HEK293 (cell line): ENCODE measurements at regions not wholly inside any gene's neighbourhood (a gene's known extent, or its start where the extent isn't known, plus 50 kb on each side); places are given as distances from the start of the nearest gene placed in this dataset.

ENCODE experiments used
- CTCF ChIA-PET: fragments of 350-600 bp; formaldehyde crosslinking; extraction: SDS; loops from one replicate; lab custom pipeline; 2021; ENCODE audit warnings: antibody characterized with exemption; lab: Yijun Ruan, JAX
- POLR2A ChIA-PET: fragments of 300-600 bp; formaldehyde crosslinking; extraction: SDS; loops from one replicate; lab custom pipeline; 2020; ENCODE audit warnings: antibody characterized with exemption, inconsistent platforms; lab: Yijun Ruan, JAX
- H3K27ac ChIP-seq: fragments of 200-500 bp; sonication (Bioruptor generic); 2 replicates; pipeline ENCODE4 v1.5.1; 2014; ENCODE audit warnings: low read depth, low read length, control low read depth, inconsistent platforms; ENCODE audit errors: extremely low read depth
- H3K36me3 ChIP-seq, 2 experiments: fragments of 200-500 bp in 1 of 2; sonication (Bioruptor generic) in 1 of 2; 1 replicate in 1 of 2; 2 replicates in 1 of 2; pipeline ENCODE4 v1.5.1; 2014 to 2017; ENCODE audit warnings: inconsistent platforms in 2 of 2, low read length in 2 of 2; ENCODE audit not compliant: control insufficient read depth in 2 of 2, insufficient read depth in 1 of 2
- H3K4me1 ChIP-seq: fragments of 200-500 bp; sonication (Bioruptor generic); 2 replicates; pipeline ENCODE4 v1.5.1; 2014; ENCODE audit warnings: mild to moderate bottlenecking, low read length, inconsistent platforms; ENCODE audit not compliant: control insufficient read depth, insufficient read depth
- H3K4me3 ChIP-seq: 2 replicates; pipeline ENCODE4 v1.5.1; 2011; ENCODE audit warnings: low read depth, mild to moderate bottlenecking, control low read depth, low read length, moderate library complexity
- H3K9me3 ChIP-seq: fragments of 200-500 bp; sonication (Bioruptor generic); 2 replicates; pipeline ENCODE4 v1.5.1; 2014; ENCODE audit warnings: low read depth, low read length, inconsistent platforms; ENCODE audit not compliant: control insufficient read depth, insufficient read depth
- BCL11A ChIP-seq: fragments of 450-650 bp; formaldehyde crosslinking; IDR thresholded peaks from 2 replicates; pipeline ENCODE4 v1.5.1; 2016; ENCODE audit warnings: low read depth, missing biosample characterization, missing genetic modification characterization
- FEZF1 ChIP-seq: fragments of 450-650 bp; formaldehyde crosslinking; IDR thresholded peaks from 2 replicates; pipeline ENCODE4 v1.5.1; 2016; ENCODE audit warnings: missing biosample characterization, missing genetic modification characterization
- HOXC10 ChIP-seq: sonication (generic); formaldehyde crosslinking; IDR thresholded peaks from 2 replicates; pipeline ENCODE4 v1.8.1; 2023; ENCODE audit warnings: mild to moderate bottlenecking, missing genetic modification reagents
- OVOL3 ChIP-seq: fragments of 450-650 bp; formaldehyde crosslinking; IDR thresholded peaks from 2 replicates; pipeline ENCODE4 v1.5.1; 2016; ENCODE audit warnings: missing biosample characterization, missing genetic modification characterization
- SP3 ChIP-seq: fragments of 450-650 bp; formaldehyde crosslinking; IDR thresholded peaks from 2 replicates; pipeline ENCODE4 v1.5.1; 2016; ENCODE audit warnings: missing biosample characterization, missing genetic modification characterization
- YY2 ChIP-seq: fragments of 450-650 bp; formaldehyde crosslinking; IDR thresholded peaks from 2 replicates; pipeline ENCODE4 v1.5.1; 2016; ENCODE audit warnings: missing biosample characterization, missing genetic modification characterization
- ZBTB8A ChIP-seq: fragments of 450-650 bp; formaldehyde crosslinking; IDR thresholded peaks from 2 replicates; pipeline ENCODE4 v1.5.1; 2016; ENCODE audit warnings: missing biosample characterization, missing genetic modification characterization
- ZNF221 ChIP-seq: fragments of 450-650 bp; formaldehyde crosslinking; IDR thresholded peaks from 2 replicates; pipeline ENCODE4 v1.5.1; 2017; ENCODE audit warnings: missing biosample characterization, missing genetic modification characterization, borderline replicate concordance
- ZNF239 ChIP-seq: fragments of 450-650 bp; formaldehyde crosslinking; IDR thresholded peaks from 2 replicates; pipeline ENCODE4 v1.5.1; 2016; ENCODE audit warnings: missing biosample characterization, missing genetic modification characterization
- ZNF555 ChIP-seq: fragments of 450-650 bp; formaldehyde crosslinking; conservative IDR thresholded peaks from 2 replicates; pipeline ENCODE4 v1.5.1; 2017; ENCODE audit warnings: missing biosample characterization, mild to moderate bottlenecking, missing genetic modification characterization, inconsistent platforms
- ZNF626 ChIP-seq: fragments of 450-650 bp; sonication (Bioruptor Pico); formaldehyde crosslinking; IDR thresholded peaks from 2 replicates; pipeline ENCODE4 v1.5.1; 2018; ENCODE audit warnings: missing biosample characterization, missing genetic modification characterization, inconsistent platforms
- ZNF768 ChIP-seq: fragments of 450-650 bp; formaldehyde crosslinking; IDR thresholded peaks from 2 replicates; pipeline ENCODE4 v1.5.1; 2018; ENCODE audit warnings: missing biosample characterization, mild to moderate bottlenecking, missing genetic modification characterization
- TF ChIP-seq, protein P1 (sequence below): fragments of 450-650 bp; formaldehyde crosslinking; IDR thresholded peaks from 2 replicates; pipeline ENCODE4 v1.5.0; 2017; ENCODE audit warnings: missing biosample characterization, missing genetic modification characterization, borderline replicate concordance
- TF ChIP-seq, protein P2 (sequence below): fragments of 450-650 bp; formaldehyde crosslinking; IDR thresholded peaks from 2 replicates; pipeline ENCODE4 v1.5.1; 2016; ENCODE audit warnings: missing biosample characterization, missing genetic modification characterization
- TF ChIP-seq, protein P3 (sequence below): fragments of 450-650 bp; IDR thresholded peaks from 2 replicates; pipeline ENCODE4 v1.5.1; 2018; ENCODE audit warnings: missing biosample characterization, missing genetic modification characterization
- TF ChIP-seq, protein P4 (sequence below): fragments of 450-650 bp; formaldehyde crosslinking; conservative IDR thresholded peaks from 2 replicates; pipeline ENCODE4 v1.5.1; 2016; ENCODE audit warnings: low read depth, missing biosample characterization, missing genetic modification characterization

DNA sequence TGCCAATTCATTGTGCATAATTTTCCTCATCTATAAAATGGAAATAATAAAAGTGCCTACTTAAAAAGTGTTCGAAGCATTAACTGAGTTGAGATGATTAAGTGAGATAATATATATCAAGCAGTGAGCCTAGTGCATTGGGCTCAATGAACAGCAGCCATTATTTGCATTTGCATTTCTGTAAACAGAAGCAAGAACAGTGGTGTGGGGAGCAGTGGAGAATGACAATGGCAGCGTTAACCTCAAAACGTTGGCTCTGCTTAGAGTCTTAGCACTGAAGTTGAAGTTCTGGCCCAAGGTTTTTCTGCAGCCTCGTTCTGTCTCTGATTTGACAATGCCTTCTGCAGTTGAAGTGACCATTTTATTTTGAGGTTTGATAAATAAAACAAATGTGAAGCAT, 466.3 kb upstream of the ONECUT1 start:
- H3K27ac ChIP-seq, result no peak overlapping the region
- H3K4me1 ChIP-seq, result no peaks in the 10 kb centered on the region
- no peak overlapping the region for H3K4me3 ChIP-seq
- no peaks in the 10 kb centered on the region for H3K36me3 ChIP-seq
- CTCF ChIA-PET, result no interaction called here
- no peaks in the 10 kb centered on the region for H3K9me3 ChIP-seq
- no peak for TF ChIP-seq SP3 (tag by site-specific recombination)
- no peak for TF ChIP-seq ZNF626
- TF ChIP-seq ZNF221 (tag by site-specific recombination), result no peak
- POLR2A ChIA-PET, result no interaction called here

DNA sequence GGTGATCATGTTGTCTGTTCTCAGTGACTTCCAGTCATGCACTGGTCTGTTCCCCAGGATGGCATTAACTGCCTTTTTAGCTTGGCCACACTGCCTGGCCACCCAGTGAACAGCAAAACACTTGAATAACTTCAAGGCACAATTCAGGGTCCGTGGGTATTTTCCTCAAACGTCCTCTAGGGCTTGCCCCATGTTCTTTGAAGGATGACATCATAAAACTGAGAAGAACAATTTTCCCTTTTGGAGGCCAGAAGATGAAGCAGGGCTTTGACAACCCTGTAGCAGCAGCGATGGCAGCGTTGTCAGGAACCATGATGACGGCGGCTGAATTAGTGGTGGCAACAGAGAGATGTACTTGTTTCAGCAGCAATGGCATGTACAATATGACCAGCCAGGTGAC, 465.9 kb upstream of the ONECUT1 start:
- CTCF ChIA-PET, result no interaction called here
- no peak overlapping the region for H3K27ac ChIP-seq
- TF ChIP-seq HOXC10 (CRISPR knock-in tag), result no peak
- TF ChIP-seq FEZF1 (tag by site-specific recombination), result no peak
- TF ChIP-seq ZNF626, result no peak
- no peak for TF ChIP-seq YY2
- no peak for TF ChIP-seq OVOL3 (tag by site-specific recombination)
- TF ChIP-seq, protein P1, sequence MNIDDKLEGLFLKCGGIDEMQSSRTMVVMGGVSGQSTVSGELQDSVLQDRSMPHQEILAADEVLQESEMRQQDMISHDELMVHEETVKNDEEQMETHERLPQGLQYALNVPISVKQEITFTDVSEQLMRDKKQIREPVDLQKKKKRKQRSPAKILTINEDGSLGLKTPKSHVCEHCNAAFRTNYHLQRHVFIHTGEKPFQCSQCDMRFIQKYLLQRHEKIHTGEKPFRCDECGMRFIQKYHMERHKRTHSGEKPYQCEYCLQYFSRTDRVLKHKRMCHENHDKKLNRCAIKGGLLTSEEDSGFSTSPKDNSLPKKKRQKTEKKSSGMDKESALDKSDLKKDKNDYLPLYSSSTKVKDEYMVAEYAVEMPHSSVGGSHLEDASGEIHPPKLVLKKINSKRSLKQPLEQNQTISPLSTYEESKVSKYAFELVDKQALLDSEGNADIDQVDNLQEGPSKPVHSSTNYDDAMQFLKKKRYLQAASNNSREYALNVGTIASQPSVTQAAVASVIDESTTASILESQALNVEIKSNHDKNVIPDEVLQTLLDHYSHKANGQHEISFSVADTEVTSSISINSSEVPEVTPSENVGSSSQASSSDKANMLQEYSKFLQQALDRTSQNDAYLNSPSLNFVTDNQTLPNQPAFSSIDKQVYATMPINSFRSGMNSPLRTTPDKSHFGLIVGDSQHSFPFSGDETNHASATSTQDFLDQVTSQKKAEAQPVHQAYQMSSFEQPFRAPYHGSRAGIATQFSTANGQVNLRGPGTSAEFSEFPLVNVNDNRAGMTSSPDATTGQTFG, result no peak
- TF ChIP-seq BCL11A (tag by site-specific recombination), result no peak
- TF ChIP-seq ZNF239 (tag by site-specific recombination), result no peak
- TF ChIP-seq, protein P2, sequence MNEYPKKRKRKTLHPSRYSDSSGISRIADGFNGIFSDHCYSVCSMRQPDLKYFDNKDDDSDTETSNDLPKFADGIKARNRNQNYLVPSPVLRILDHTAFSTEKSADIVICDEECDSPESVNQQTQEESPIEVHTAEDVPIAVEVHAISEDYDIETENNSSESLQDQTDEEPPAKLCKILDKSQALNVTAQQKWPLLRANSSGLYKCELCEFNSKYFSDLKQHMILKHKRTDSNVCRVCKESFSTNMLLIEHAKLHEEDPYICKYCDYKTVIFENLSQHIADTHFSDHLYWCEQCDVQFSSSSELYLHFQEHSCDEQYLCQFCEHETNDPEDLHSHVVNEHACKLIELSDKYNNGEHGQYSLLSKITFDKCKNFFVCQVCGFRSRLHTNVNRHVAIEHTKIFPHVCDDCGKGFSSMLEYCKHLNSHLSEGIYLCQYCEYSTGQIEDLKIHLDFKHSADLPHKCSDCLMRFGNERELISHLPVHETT (tag by site-specific recombination), result no peak
- TF ChIP-seq ZNF768 (tag by site-specific recombination), result no peak
- TF ChIP-seq ZNF221 (tag by site-specific recombination), result no peak
- TF ChIP-seq ZBTB8A (tag by site-specific recombination), result no peak
- TF ChIP-seq, protein P3, sequence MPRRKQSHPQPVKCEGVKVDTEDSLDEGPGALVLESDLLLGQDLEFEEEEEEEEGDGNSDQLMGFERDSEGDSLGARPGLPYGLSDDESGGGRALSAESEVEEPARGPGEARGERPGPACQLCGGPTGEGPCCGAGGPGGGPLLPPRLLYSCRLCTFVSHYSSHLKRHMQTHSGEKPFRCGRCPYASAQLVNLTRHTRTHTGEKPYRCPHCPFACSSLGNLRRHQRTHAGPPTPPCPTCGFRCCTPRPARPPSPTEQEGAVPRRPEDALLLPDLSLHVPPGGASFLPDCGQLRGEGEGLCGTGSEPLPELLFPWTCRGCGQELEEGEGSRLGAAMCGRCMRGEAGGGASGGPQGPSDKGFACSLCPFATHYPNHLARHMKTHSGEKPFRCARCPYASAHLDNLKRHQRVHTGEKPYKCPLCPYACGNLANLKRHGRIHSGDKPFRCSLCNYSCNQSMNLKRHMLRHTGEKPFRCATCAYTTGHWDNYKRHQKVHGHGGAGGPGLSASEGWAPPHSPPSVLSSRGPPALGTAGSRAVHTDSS (tag by site-specific recombination), result no peak
- TF ChIP-seq ZNF555 (tag by site-specific recombination), result no peak
- TF ChIP-seq, protein P4, sequence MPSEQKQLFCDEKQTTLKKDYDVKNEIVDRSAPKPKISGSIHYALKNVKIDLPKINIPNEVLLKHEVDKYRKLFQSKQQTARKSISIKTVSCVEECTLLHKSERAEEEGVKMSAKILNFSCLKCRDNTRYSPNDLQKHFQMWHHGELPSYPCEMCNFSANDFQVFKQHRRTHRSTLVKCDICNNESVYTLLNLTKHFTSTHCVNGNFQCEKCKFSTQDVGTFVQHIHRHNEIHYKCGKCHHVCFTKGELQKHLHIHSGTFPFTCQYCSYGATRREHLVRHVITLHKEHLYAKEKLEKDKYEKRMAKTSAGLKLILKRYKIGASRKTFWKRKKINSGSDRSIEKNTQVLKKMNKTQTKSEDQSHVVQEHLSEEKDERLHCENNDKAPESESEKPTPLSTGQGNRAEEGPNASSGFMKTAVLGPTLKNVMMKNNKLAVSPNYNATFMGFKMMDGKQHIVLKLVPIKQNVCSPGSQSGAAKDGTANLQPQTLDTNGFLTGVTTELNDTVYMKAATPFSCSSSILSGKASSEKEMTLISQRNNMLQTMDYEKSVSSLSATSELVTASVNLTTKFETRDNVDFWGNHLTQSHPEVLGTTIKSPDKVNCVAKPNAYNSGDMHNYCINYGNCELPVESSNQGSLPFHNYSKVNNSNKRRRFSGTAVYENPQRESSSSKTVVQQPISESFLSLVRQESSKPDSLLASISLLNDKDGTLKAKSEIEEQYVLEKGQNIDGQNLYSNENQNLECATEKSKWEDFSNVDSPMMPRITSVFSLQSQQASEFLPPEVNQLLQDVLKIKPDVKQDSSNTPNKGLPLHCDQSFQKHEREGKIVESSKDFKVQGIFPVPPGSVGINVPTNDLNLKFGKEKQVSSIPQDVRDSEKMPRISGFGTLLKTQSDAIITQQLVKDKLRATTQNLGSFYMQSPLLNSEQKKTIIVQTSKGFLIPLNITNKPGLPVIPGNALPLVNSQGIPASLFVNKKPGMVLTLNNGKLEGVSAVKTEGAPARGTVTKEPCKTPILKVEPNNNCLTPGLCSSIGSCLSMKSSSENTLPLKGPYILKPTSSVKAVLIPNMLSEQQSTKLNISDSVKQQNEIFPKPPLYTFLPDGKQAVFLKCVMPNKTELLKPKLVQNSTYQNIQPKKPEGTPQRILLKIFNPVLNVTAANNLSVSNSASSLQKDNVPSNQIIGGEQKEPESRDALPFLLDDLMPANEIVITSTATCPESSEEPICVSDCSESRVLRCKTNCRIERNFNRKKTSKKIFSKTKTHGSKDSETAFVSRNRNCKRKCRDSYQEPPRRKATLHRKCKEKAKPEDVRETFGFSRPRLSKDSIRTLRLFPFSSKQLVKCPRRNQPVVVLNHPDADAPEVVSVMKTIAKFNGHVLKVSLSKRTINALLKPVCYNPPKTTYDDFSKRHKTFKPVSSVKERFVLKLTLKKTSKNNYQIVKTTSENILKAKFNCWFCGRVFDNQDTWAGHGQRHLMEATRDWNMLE, result no peak
- no peaks in the 10 kb centered on the region for H3K36me3 ChIP-seq
- H3K4me3 ChIP-seq, result no peak overlapping the region
- POLR2A ChIA-PET, result no interaction called here
- no peaks in the 10 kb centered on the region for H3K9me3 ChIP-seq
- no peaks in the 10 kb centered on the region for H3K4me1 ChIP-seq
